ENCODE measurements at regions not wholly inside any gene's neighbourhood (a gene's known extent, or its start where the extent isn't known, plus 50 kb on each side); places are given as distances from the start of the nearest gene placed in this dataset.

DNA sequence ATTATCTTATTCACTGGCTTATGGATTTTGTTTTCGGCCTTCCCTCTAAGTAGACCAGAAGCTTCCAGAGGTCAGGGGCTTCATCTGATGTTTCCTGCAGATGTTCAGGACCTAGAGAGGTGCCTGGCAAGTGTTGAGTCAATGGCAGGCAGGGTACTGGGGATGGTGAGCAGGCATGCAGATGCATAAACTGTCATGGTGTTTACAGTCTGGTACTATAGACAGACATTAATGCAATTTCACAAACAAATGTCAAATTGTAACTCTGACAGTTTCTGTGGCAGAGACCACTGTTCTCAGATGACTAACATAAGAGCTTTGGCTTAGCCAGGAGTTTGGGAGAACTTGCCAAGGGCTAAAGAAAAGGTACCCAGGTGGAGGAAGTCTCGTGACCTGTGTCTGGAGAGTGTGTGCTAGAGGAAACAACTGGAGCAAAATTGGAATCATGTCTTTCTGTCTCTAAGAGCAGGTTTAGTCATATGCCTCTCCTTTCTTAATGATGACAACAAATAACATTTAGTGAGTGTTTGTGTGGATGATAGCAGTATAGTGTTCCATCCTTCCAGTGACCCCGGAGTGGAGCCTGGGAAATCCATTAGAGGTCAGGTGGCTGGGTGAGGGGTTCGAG lies 53.7 kb upstream of the TRAK1 start:
- Mint-ChIP-seq H3K27ac (no peak overlapping the region), H3K36me3 (peaks cover 0 to 4% of the 10 kb centered on the region in 2 donors), H3K9me3 (no peaks in the 10 kb centered on the region)
- DNase-seq (ENCODE audit: low spot score in 2 of 2) = no peak
- peak in 1 of 2 donors; percentile 52 for ATAC-seq

DNA sequence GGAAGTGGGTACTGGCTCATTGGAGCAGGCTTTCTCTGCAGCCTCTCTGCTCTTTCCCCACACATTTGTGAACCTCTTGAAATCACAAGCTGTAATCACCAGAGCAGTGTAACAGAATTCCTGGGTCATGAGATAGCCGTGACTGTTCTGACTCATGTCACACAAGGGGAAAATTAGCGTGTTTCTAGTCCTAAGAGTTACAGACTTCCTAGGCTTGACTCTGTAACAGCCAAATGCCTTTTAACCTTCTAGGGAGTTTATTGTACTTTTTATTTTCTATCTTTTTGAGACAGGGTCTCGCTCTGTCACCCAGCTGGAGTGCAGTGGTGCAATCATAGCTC lies 54.7 kb upstream of the TRAK1 start:
- no peak for ATAC-seq
- H3K36me3 Mint-ChIP-seq = peaks cover 0 to 4% of the 10 kb centered on the region in 2 donors
- H3K9me3 Mint-ChIP-seq = no peaks in the 10 kb centered on the region
- no peak for DNase-seq (ENCODE audit: low spot score in 2 of 2)
- peak overlapping the region in 1 of 2 donors; percentile 73 for H3K27ac Mint-ChIP-seq

DNA sequence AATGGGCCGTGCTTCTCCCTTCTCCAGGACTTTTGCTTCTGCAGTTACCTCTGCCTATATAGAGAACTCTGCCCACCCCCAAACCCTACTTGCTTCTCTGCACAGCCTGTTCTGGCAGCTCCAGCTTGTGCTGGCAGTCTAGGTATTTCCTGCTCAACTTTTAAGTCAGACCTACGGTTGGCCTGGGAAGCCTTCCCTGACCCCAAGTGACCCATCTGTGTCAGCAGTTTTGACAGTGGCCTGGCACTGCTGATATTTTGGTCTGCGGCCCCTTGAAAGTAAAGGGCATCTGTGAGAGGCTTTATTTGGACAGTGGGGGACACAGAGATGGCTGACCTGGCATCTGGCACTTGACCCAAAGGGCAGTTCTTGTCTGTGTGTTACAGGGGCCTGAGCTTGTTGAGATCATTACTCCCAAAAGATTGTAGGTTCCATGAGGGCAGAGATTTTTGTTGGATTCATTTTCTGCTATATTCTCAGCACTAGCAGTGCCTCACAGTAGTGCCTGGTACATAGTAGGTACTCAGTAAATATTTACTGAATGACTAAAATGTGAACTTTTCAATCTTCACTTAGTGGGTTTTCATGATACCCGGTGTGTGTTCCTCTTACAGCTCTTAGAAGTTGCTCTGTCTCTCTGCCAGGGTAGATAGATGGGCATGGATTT lies 55.2 kb upstream of the TRAK1 start:
- DNase-seq (ENCODE audit: low spot score in 2 of 2) (no peak), ATAC-seq (no peak)
- peak overlapping the region in 1 of 2 donors; percentile 73 for H3K27ac Mint-ChIP-seq
- peaks cover 0 to 4% of the 10 kb centered on the region in 2 donors for H3K36me3 Mint-ChIP-seq
- H3K9me3 Mint-ChIP-seq = no peaks in the 10 kb centered on the region

DNA sequence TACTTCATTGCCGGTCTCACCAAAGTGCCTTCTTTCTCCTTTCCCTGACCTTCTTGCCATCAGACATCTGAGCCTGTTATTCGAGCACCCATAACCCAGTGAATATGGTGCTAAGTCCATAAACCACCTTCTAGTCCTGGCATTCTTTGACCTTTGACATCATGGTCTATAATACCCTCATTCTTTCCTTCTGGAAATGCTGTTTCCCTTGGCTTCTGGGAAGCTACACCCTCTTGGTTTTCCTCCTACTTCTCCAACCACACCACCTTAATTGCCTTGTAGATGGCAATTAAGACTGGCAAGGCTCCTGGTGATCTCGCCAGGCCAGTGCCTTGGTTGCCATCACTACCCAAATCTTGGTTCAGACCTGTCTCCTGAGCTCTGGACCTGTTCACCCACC lies 56.1 kb upstream of the TRAK1 start:
- Mint-ChIP-seq H3K9me3 (no peaks in the 10 kb centered on the region), H3K27ac (peak overlapping the region in 1 of 2 donors; percentile 20), H3K36me3 (peaks cover 0 to 4% of the 10 kb centered on the region in 2 donors)
- DNase-seq (ENCODE audit: low spot score in 2 of 2) = no peak
- ATAC-seq = no peak

DNA sequence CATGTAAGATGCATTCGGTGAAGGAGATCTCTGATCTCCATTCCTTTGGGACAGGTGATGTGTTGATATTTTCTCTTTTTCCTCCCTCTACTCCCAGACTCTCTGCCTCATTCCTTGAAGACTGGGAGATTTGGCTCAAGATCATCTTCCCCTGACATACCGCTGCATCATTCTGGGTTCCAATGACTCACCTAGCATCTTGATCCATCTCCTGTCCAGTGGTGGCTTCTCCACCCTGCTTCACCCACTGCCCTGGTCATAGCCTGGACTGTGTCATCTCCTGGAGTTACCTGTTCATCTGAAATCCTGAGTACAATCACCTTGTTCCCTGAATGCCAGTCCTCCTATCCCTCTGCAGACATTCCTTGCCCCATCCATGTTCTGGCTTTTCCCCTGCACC lies 57.4 kb upstream of the TRAK1 start:
- Mint-ChIP-seq H3K9me3 (no peaks in the 10 kb centered on the region), H3K36me3 (peaks cover 2 to 4% of the 10 kb centered on the region in 2 donors), H3K27ac (peak overlapping the region; percentile 19 to 24)
- DNase-seq (ENCODE audit: low spot score in 2 of 2) = no peak
- ATAC-seq = no peak

DNA sequence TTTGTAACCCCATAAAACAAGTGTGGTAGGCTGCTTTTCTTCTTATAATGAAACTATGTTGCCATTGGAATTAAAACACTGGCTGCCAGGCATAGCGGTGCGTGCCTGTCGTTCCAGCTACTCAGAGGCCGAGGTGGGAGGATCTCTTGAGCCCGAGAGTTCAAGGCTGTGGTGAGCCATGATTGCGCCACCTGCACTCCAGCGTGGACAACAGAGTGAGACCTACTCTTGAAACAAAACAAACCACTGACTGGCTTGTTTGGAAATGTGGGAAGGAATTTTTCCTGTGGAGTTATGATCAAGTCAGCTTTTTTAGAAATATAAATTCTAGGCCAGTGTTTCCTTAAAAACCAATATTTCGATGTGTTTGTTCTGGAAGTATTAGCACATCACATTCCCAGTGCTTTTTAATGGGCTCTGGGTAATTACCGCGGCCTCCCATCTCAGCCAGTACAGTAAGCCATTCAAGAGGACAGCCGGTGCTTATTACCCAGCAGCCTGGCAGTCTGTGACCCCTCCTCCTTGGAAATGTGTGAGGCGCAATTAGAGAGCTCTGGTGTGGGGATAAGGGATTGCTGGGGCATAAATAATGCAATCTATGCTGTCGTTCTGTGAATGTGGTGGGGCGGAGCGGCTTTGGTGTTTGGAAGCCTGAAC lies 58.3 kb upstream of the TRAK1 start:
- DNase-seq (ENCODE audit: low spot score in 2 of 2) = no peak
- Mint-ChIP-seq H3K36me3 (peaks cover 4 to 10% of the 10 kb centered on the region in 2 donors), H3K27ac (no peak overlapping the region), H3K9me3 (peaks cover 0 to 6% of the 10 kb centered on the region in 2 donors)
- no peak for ATAC-seq

DNA sequence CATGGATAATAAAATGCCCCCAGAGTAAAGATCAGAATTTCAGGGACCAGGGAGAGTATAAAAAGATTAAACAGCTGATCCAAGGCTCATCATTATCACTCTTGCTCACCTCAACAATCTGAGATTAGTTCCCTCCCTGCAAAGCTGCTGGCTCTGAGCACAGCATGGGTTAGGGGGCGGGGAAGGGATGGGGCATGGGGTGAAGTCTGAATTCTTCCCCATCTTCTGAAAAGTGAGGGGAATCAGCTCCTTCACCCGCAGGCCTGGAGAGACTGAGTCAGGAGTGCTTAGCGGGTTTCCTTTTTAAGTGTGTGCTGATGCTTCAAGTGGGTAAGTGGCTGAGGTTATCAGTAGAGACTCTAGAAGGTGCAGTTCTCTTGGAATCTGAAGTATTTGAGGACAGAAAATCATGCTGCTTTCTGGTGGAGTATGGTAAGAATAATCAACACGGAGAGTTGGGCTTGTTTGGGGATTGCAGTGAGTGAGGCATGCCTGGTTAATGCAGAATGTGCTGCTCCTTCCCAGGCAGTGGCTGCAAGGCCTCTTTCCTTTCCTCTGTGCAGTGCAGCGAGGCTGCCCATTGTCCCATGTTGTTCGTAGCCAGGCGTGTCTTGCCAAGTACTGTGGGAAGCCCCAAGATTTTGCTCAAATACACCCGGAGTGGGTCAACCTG lies 59.2 kb upstream of the TRAK1 start:
- no peak overlapping the region for H3K27ac Mint-ChIP-seq
- DNase-seq (ENCODE audit: low spot score in 2 of 2) = no peak
- H3K9me3 Mint-ChIP-seq = peaks cover 0 to 6% of the 10 kb centered on the region in 2 donors
- peaks cover 4 to 10% of the 10 kb centered on the region in 2 donors for H3K36me3 Mint-ChIP-seq
- no peak for ATAC-seq

DNA sequence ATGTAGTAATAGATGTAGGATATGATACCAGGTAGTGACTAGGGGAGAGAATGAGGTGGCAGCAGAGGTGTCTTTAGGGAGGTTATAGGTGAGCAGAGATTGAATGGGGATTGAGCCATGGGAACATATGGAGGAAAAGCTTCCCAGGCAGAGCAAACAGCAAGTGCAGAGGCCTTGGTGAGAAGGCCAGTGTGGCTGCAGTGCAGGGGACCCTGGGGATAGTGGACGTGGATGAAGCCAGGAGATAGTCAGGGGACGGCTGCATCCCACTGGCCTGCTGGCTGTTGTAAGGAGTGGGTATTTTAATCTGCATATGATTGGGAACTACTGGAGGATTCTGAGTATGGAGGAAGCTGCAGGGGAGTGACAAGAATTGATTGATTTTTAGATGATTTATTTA lies 62.7 kb upstream of the TRAK1 start:
- ATAC-seq = no peak
- Mint-ChIP-seq H3K27ac (no peak overlapping the region), H3K9me3 (peaks cover 0 to 6% of the 10 kb centered on the region in 2 donors), H3K36me3 (peaks cover 0 to 12% of the 10 kb centered on the region in 2 donors)
- DNase-seq (ENCODE audit: low spot score in 2 of 2) = no peak

DNA sequence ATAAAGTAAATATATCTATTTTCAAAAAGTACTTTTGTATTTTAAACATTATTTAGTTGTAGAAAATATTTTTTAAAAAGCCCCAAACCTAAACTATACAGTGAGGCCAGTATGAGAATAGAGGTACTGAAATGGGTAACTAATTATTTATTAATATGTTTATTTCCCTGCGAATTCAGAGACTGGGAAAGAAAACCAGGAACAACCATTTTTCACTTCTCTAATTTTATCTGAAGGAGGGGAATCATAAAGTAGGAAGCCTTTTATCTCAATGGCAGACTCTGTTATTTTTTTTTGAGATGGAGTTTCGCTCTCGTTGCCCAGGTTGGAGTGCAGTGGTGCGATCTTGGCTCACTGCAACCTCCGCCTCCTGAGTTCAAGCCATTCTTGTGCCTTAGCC lies 63.6 kb upstream of the TRAK1 start:
- ATAC-seq (no peak), DNase-seq (ENCODE audit: low spot score in 2 of 2) (no peak)
- no peak overlapping the region for H3K27ac Mint-ChIP-seq
- peaks cover 0 to 17% of the 10 kb centered on the region in 2 donors for H3K36me3 Mint-ChIP-seq
- H3K9me3 Mint-ChIP-seq = peaks cover 0 to 6% of the 10 kb centered on the region in 2 donors

DNA sequence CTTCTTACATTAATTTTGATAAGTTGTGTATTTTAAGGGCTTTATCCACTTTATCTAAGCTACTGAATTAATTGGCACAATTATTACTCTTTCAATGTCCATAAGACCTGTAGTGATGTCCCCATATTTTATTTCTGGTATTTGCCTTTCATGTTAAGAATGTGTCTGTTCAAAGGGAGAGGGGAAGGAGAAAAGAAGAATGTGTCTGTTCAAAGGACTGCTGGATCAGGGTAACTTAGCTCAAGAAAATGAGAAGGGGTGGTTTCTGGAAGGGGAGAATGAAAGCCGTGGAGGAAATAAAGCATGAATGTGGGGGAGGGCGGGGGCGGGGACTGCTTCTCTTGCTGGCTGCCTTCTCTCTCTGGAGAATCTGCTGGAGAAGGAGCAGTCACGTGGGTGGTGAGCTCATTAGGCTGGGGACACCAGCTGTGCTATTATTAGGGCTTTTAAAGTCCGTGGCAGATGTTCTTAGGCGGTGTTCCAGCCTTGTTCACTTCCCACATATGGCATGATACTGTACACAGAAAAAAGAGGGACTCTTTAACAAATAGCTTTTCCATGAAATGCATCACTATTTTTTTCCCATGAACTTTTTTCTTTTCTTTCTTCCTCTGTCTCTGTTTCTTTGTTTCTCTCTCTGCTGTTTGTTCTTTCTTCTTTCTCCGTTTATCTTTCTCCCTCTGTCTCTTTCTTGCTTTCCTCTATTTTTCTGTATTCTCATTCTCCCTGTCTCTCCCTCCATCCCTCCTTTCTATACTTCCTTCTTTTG lies 63.7 kb upstream of the ULK4 start:
- Mint-ChIP-seq H3K9me3 (peaks cover 0 to 6% of the 10 kb centered on the region in 2 donors), H3K27ac (peak overlapping the region; percentile 33 to 77), H3K36me3 (peaks cover 0 to 17% of the 10 kb centered on the region in 2 donors)
- ATAC-seq (peak in 1 of 2 donors; percentile 6), DNase-seq (ENCODE audit: low spot score in 2 of 2) (no peak)

DNA sequence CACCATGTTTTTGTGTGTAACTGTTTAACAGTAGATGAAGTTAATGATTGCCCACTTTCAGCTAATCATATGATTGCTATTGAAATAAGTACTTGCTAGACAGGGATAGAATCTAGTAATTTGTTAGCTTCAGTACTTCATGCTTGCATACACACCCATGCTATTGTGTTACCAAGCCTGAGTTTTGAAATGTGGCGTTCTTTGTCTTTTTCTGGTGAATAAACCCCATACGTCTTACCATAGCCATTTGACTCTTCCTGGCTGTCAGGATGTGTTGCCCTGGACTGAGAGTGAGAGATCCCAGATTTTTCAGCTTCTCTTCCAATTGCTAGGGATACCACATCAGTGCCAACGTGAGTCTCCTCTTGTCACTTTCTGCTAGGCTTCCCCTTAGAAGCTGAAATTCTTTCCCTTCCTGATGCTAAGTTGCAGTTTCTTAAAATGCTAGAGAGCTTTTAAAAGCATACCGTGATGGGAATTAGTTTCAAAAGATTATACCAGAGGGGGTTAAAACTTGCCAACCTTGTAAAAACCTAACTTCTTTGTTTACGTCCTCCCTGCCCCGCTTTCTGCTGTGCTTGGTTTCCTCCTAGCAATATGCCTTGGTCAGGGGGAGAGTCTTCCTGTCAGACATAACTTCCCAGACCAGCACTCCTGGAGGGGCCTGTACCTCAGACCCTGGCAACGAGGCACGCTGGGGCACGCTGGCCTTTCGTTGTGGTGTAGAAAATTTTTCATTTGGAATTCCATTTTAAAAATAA lies 62.9 kb upstream of the ULK4 start:
- ATAC-seq = no peak
- Mint-ChIP-seq H3K9me3 (peaks cover 0 to 6% of the 10 kb centered on the region in 2 donors), H3K36me3 (peaks cover 0 to 17% of the 10 kb centered on the region in 2 donors), H3K27ac (no peak overlapping the region)
- no peak for DNase-seq (ENCODE audit: low spot score in 2 of 2)

DNA sequence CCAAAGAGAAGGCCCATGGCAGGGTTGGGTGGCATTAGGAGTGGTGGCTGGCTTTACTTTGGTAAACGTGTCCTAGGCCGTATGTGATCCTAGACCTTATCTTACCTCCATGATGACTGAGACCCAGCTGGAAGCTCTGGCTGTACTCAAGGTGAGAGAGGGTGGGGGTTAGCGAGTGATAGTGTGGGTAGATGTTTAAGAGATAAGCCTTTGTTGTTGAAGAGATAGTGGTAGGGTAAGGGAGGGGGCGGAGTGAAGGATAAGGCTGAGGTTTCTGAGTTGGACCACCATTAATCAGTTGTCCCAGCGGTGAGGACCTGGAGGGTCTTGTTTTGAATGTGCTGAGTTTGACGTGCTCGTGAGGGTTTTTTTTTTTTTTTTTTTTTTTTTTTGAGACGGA lies 61.5 kb upstream of the ULK4 start:
- peaks cover 0 to 3% of the 10 kb centered on the region in 2 donors for H3K9me3 Mint-ChIP-seq
- H3K27ac Mint-ChIP-seq = peak overlapping the region; percentile 7 to 39
- ATAC-seq (peak; percentile 76 to 87), DNase-seq (ENCODE audit: low spot score in 2 of 2) (no peak)
- peaks cover 0 to 11% of the 10 kb centered on the region in 2 donors for H3K36me3 Mint-ChIP-seq

DNA sequence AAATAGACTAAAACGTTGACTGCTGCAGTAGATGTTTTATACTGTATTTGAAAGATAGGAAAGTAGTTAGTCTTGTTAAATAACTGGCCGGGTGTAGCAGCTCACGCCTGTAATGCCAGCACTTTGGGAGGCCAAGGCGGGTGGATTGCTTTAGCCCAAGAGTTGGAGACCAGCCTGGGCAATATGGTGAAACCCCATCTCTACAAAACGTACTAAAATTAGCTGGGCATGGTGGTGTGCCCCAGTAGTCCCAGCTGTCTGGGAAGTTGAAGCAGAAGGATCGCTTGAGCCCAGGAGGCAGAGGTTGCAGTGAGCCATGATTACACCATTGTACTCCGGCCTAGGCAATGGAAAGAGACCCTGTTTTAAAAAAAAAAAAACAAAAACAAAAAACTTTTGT lies 60.5 kb upstream of the ULK4 start:
- Mint-ChIP-seq H3K27ac (no peak overlapping the region), H3K9me3 (no peaks in the 10 kb centered on the region), H3K36me3 (peaks cover 0 to 7% of the 10 kb centered on the region in 2 donors)
- ATAC-seq = no peak
- no peak for DNase-seq (ENCODE audit: low spot score in 2 of 2)

DNA sequence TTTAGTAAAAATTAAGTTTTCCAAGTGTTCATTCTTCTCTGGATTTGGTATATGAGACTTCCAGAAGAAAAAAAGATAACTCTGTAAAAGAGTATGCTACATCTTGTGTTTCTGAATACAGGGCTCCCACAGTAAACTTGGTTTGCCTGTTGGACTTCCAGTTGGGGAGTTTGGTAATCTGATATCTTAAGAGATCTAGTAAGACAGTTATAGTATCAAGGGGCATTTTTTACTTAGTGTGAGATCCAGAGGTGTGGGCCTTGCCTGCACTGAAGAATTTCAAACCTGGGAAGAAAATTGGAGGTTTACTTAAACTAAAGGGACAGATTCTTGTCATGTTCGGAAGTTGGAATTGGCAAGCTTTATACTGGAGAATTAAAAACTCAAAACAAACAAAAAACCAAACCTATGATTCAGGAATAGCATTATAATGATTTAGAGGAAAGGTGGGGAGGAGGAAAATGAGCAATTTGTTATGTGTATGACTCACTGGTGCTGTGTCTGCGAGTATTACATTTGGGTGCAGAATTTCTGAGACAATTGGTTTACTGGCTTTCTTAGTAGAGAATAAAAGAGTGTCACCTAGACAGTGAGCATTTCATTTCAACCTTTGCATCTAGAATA lies 58.9 kb upstream of the ULK4 start:
- no peak for DNase-seq (ENCODE audit: low spot score in 2 of 2)
- Mint-ChIP-seq H3K27ac (peak overlapping the region; percentile 43 to 46), H3K9me3 (no peaks in the 10 kb centered on the region), H3K36me3 (peaks cover 0 to 7% of the 10 kb centered on the region in 2 donors)
- ATAC-seq = peak; percentile 57 to 76

DNA sequence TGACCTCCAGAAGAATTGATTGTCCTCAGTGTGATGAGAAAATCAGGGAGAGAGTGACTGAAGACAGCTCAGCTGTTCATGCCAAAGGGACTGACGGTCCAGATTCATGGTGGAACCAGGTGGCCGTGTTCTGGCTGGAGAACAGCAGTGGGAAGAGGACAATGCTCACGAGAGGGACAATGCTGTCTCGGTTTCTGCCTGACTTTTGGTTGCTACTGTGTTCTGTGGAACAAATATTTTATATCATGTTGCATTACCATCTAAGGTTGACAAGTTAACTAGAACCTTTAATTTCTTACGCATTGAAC lies 58.0 kb upstream of the ULK4 start:
- H3K36me3 Mint-ChIP-seq = peaks cover 4 to 15% of the 10 kb centered on the region in 2 donors
- ATAC-seq = no peak

More for the DNA sequence above, 58.0 kb upstream of the ULK4 start:
- DNase-seq (ENCODE audit: low spot score in 2 of 2) = no peak
- no peak overlapping the region for H3K27ac Mint-ChIP-seq
- H3K9me3 Mint-ChIP-seq = no peaks in the 10 kb centered on the region

All from activated naive CD4-positive, alpha-beta T cell treated with anti-CD3 and anti-CD28 coated beads, Interleukin-2, amount 50 U/mL, for 72 hours (primary cell).